ENCODE measurements at regions not wholly inside any gene's neighbourhood (a gene's known extent, or its start where the extent isn't known, plus 50 kb on each side); places are given as distances from the start of the nearest gene placed in this dataset.

- TF ChIP-seq EZH2 (IDR thresholded peaks at IDR 0.05; ENCODE audit: borderline replicate concordance, insufficient read depth, low read depth, low read length, poor library complexity, severe bottlenecking), result no peak
- no peak for TF ChIP-seq CTCF (IDR thresholded peaks at IDR 0.05)
These were observed 334.3 kb downstream of the FIGN start for GRCh38 chr2:163401481-163401880.
